ENCODE measurements at regions not wholly inside any gene's neighbourhood (a gene's known extent, or its start where the extent isn't known, plus 50 kb on each side); places are given as distances from the start of the nearest gene placed in this dataset.
"Not testable (repeated sequence)": the region's sequence is repeated elsewhere in the genome, so short reads cannot be mapped to it uniquely, and the experiment has no call there.

DNA sequence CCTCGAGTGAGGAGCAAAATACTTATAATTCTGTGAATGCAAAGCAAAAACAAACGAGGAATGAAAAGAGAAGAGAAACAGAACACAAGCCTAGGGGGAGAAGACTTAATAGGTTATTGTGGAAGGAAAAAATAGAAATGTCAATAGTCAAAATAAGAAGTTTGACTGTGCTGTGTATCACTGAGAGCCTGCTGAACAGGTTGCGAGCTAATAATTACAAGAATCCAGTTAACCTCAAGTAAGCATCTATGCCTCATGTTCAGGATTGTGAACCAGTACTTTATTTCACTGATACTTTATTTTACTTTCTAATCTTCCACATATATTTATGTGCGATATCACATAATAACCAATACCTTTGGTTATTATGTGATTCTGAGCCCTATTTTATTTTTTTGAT is 316.7 kb downstream of the OTUD1 start:
- DNase-seq (ENCODE audit: low read depth): no peak

- no peak for DNase-seq (ENCODE audit: low read depth)
These were observed 329.4 kb downstream of the OTUD1 start for GRCh38 chr10:23768281-23768680.

DNA sequence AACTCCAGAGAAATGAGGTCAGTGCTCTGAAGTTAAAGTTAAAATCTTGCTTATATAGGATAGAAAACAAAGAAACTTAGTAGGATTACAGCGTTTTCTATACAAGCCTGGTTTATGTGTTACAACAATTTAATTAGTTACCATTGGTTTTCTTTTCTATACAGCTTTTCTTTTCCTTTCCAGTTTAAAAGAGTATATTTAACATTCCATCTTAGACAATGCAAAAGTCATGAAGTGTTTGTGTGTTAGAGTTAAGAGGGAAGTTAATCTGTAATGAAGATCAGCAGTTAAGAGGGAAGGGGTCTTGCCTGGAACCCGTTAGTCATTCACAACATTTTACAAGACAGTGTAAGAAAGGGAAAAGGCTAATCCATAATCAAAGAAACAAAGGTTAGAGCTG is 338.3 kb downstream of the OTUD1 start:
- DNase-seq (ENCODE audit: low read depth): no peak

GRCh38 chr10:23779301-23779700 is 340.4 kb downstream of the OTUD1 start:
- DNase-seq (ENCODE audit: low read depth): no peak

GRCh38 chr10:23780331-23780730 is 341.5 kb downstream of the OTUD1 start:
- DNase-seq (ENCODE audit: low read depth): no peak

- no peak for DNase-seq (ENCODE audit: low read depth)
These were observed 347.7 kb downstream of the OTUD1 start for GRCh38 chr10:23786594-23786993.

DNA sequence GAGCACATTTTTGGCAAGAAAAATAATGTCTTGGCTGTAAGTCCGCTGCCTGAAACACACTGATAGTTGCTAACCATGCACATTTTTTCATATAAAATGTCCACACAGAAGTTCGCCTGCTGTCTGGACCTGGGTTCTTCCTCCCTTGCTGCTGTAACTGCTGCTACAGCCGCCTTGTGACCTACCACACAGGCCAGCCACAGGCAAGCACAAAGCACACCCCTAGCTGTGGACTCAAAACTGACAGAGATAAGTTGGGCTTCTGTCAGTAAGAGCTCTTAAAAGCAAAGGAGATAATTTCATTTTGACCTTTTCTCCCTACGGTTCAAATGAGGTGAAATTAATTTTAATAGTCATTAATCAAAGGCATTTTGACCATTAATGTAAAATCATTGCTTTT is 354.7 kb downstream of the OTUD1 start:
- DNase-seq (ENCODE audit: low read depth): no peak

DNA sequence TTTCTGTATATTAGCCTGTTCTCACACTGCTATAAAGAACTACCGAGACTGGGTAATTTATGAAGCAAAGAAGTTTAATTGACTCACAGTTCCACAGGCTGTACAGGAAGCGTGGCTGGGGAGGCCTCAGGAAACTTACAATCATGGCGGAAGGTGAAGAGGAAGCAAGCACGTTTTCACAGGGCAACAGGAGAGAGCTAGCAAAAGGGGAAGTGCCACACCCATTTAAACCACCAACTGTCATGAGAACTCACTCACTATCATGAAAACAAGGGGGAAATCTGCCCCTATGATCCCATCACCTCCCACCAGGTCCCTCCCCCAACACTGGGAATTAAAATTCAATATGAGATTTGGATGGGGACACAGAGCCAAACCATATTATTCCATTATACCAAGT is 358.6 kb downstream of the OTUD1 start:
- DNase-seq (ENCODE audit: low read depth): not testable (repeated sequence)

DNA sequence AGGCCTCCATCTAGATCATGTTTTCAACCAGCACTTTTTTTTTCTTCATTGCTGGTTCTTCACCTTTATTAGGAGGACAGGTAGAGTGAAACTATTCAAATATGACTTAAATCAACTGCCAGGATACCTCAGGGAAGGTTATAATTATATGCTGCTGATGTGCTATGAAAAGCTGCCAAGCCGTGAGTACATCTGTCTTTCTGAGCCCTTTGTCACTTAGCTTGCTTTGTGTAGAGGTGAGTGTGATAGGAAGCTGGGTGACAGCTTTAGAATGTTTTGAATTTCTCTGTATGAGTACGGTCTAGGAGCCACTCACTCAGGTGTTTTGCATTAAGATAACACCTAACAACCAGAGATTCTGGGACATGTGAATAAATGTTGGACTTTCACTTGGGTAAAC is 365.2 kb downstream of the OTUD1 start:
- no peak for DNase-seq (ENCODE audit: low read depth)

- no peak for DNase-seq (ENCODE audit: low read depth)
These were observed 374.8 kb downstream of the OTUD1 start for GRCh38 chr10:23813687-23814086.

- no peak for DNase-seq (ENCODE audit: low read depth)
These were observed 379.6 kb downstream of the OTUD1 start for GRCh38 chr10:23818484-23818883.

DNA sequence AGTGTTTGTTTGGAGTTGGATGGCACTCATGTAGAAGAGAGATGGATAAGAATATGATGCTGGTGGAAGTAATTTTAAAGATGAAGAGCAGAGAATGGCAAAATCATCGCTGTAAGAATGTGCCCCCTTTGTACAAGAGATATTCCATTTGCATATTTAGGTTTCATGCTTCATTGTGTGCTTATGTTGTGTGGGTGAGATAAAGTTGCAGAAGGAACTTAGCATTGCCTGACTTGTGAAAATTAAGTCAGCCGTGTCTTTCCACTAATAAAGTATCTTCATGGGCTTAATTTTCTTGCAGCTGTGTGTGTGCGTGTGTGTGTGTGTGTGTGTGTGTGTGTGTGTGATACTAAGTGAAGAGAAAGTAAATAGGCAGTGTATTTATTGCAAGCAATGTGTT is 381.9 kb downstream of the OTUD1 start:
- no peak for DNase-seq (ENCODE audit: low read depth)

DNA sequence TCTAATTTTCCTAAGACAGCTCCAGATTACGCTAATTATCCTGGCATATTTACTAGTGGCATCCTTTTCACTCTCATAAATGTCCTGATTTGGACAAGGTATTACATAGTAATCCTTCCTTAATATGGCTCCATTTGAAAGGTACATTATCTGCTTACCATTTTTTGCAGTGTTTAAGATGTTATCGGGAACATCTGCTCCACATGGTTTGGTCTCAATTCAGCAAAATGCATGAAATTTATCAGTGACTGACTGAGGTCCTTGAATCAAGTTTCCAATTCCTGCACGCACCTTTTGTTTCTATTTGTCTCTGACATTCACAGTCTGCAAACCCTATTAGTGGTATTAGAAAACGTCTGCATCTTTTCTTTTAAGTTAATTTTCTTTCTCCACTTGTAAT is 384.1 kb upstream of the KIAA1217 start:
- no peak for DNase-seq (ENCODE audit: low read depth)

- DNase-seq (ENCODE audit: low read depth): no peak
These were observed 382.5 kb upstream of the KIAA1217 start for GRCh38 chr10:23826421-23826820.

DNA sequence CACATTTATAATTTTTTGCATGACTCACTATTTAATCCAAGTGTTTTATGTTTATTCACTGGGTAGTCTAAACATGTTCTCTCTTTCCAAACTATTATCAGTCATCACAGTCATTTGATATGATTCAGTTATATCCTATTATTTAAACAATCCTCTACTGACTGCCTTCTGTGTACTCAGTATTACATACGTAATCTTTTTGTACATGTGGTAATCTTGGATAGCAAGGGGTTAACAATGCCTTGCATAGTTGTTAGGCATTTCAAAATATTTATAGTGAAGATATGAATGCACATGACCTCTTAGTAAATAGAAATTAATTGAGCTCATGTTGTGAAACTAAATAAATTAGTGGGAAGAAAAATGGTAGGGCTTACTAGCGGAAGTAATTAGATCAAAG is 379.4 kb upstream of the KIAA1217 start:
- no peak for DNase-seq (ENCODE audit: low read depth)

DNA sequence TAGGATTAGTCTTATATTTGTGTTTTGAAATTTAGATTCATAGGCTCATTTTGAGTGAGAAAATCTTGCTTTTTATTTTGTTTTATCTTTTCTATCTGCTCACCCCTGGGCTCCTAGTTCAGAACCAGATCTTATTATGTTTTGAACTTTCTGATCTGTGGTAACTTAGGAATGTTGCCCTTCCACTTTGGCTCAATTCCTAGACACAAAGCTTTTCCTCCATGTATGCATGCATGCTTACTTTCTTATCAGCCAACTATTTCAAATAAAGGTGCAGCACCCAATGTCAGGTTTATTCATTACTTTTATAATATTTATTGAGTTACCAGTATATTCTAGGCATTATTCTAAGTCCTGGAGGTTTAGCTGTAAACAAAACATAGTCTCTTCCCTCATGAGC is 374.8 kb upstream of the KIAA1217 start:
- DNase-seq (ENCODE audit: low read depth): no peak

DNA sequence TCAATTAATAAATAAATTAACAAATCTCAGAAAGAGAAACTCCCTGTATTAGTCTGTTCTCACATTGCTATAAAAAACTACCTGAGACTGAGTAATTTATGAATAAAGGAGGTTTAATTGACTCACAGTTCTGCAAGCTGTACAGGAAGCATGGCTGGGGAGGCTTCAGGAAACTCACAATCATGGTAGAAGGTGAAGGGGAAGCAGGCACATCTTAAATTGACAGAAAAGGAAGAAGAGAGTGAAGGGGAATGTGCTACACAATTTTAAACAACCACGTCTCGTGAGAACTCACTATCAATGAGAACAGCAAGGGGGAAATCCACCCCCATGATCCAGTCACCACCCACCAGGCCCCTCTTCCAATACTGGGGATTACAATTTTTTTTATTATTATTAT is 358.3 kb upstream of the KIAA1217 start:
- no peak for DNase-seq (ENCODE audit: low read depth)

- no peak for DNase-seq (ENCODE audit: low read depth)
These were observed 349.3 kb upstream of the KIAA1217 start for GRCh38 chr10:23859598-23859997.

DNA sequence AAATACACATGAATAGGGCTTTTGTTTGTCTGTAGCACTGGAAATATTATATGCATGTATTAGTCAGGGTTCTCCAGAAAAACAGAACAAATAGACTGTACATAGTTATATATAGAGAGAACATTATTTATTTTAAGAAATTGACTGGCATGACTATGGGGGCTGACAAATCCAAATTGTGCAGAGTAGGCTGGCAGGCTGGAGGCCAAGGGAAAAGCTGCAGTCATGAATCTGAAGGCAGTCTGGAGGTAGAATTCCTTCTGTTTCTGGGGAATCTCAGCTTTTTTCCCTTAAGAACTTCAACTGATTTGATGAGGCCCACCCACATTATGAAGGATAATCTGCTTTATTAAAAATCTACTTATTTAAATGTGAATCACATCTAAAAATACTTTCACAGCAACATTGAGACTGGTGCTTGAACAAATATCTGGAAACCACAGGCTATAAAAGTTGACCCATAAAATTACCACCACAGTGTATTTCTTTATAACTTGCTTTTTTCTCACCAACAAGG is 344.2 kb upstream of the KIAA1217 start:
- no peak for DNase-seq (ENCODE audit: low read depth)

GRCh38 chr10:23866985-23867384 is 342.0 kb upstream of the KIAA1217 start:
- DNase-seq (ENCODE audit: low read depth): not testable (repeated sequence)

DNA sequence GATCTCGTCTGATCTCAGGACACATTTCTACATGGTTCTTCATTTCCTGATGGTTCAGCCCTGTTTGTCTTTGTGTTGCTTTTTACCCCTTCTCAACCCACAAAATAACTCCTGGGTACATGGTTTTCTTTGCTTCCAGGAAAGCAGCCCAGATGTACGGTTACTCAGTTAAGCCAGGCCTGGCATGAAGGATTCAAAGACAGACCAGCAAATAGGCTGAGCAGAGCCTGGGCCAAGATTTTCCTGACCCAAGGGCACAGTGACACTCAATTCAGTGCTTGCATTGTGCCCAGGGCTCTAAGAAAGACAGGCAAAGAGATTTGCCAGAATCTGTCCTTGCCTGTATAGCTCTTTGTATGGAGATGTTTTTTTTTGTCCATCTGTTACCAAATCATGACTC is 340.8 kb upstream of the KIAA1217 start:
- DNase-seq (ENCODE audit: low read depth): no peak

GRCh38 chr10:23869548-23869947 is 339.4 kb upstream of the KIAA1217 start:
- no peak for DNase-seq (ENCODE audit: low read depth)

DNA sequence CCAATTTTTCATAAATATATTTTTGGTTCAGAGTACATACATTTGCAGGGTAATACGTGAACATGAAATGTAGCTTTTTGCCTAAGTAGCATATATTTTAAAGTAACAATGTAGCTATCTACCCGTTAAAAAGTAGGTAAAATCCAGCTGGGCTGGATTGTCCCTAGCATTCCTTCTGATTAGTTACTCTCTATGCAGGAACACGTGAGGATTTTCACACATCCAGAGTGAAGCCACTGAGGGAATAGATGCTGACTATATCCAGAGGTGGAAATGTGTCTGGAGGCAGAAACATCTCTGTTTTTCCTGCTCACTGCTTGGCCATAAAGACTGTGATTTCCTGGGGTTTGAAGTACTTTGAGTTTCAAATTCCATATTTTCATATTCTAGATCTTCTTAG is 338.9 kb upstream of the KIAA1217 start:
- no peak for DNase-seq (ENCODE audit: low read depth)

DNA sequence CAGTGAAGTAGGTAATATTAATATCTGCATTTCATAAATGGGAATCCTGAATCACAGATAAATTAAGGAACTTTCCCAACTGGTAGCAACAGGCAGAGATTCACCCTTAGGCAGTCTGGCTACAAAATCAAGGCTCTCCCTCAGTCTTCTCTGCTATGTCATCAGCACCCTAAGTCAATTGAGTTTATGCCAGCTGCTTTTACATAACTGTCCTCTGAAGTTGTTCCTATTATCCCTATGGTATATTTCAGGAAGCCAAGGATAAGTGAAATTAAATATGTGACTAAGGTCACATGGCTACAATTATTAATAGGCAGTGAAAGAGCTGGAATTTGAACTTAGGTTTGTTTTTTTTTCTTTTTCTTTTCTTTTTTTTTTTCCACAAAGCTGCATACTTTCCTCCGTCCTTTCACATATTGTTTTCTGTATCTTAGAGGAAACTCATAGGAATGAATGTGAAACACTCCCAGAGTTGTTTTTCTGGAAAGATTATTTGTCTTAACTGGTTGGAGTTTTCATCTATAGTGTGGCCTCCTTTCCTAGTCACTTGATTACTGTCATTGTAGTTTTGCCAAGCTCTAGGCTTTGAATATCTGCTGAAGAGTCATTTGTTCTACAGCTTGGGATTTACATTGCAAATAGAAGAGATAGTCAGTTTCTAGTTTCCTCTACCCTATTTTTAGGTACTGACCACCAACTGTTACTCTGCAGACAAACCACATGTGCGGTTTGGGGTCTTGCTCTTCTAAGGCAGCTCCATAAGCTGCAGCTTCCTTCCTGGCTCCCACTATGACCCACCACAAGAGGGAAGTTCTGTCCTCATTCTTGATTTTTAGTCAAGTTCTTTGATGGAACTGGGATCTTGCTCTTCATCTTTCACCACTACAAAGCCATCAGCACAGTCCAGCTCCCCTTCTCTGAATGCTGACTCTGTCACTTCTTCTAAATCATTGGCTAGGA is 338.0 kb upstream of the KIAA1217 start:
- DNase-seq (ENCODE audit: low read depth): no peak

All from T-helper 22 cell (primary cell).